ENCODE measurements at regions not wholly inside any gene's neighbourhood (a gene's known extent, or its start where the extent isn't known, plus 50 kb on each side); places are given as distances from the start of the nearest gene placed in this dataset.
A peak's percentile ranks its signal among the peaks of the same experiment; 100 is the strongest.

GRCh38 chr9:106066940-106067524 lies 372.7 kb downstream of the TMEM38B start:
- no peak overlapping the region for H2AFZ ChIP-seq (ENCODE audit: low read depth)
- no peaks in the 10 kb centered on the region for H3K79me2 ChIP-seq (ENCODE audit: insufficient read depth, low read depth)
- no peak overlapping the region for H3K9ac ChIP-seq
- H3K36me3 ChIP-seq (ENCODE audit: insufficient read depth), result no peaks in the 10 kb centered on the region
- no peaks in the 10 kb centered on the region for H3K27me3 ChIP-seq (ENCODE audit: insufficient read depth, low read depth)
- H4K20me1 ChIP-seq (ENCODE audit: insufficient read depth), result no peaks in the 10 kb centered on the region
- H3K4me2 ChIP-seq, result no peak overlapping the region
- no peak overlapping the region for H3K27ac ChIP-seq
- H3K4me1 ChIP-seq (ENCODE audit: low read depth, poor library complexity, severe bottlenecking), result peaks cover 8% of the 10 kb centered on the region
- TF ChIP-seq CTCF (conservative IDR thresholded peaks at IDR 0.05; ENCODE audit: low read depth, low read length), result no peak
- H3K4me3 ChIP-seq (IDR thresholded peaks at IDR 0.05; ENCODE audit: insufficient read depth, low read depth, low read length), result no peak overlapping the region

- Histone ChIP-seq H3K79me2 (ENCODE audit: insufficient read depth, low read depth) (no peaks in the 10 kb centered on the region), H3K27ac (no peak overlapping the region), H4K20me1 (ENCODE audit: insufficient read depth) (no peaks in the 10 kb centered on the region), H2AFZ (ENCODE audit: low read depth) (no peak overlapping the region), H3K4me1 (ENCODE audit: low read depth, poor library complexity, severe bottlenecking) (peaks cover 17% of the 10 kb centered on the region), H3K27me3 (ENCODE audit: insufficient read depth, low read depth) (no peaks in the 10 kb centered on the region), H3K36me3 (ENCODE audit: insufficient read depth) (no peaks in the 10 kb centered on the region), H3K4me3 (IDR thresholded peaks at IDR 0.05; ENCODE audit: insufficient read depth, low read depth, low read length) (no peak overlapping the region), H3K4me2 (no peak overlapping the region), H3K9ac (no peak overlapping the region)
- no peak for TF ChIP-seq CTCF (conservative IDR thresholded peaks at IDR 0.05; ENCODE audit: low read depth, low read length)
Observed at GRCh38 chr9:106069241-106069640, 374.9 kb downstream of the TMEM38B start.

- TF ChIP-seq CTCF (conservative IDR thresholded peaks at IDR 0.05; ENCODE audit: low read depth, low read length), result no peak
- Histone ChIP-seq H3K4me1 (ENCODE audit: low read depth, poor library complexity, severe bottlenecking) (peaks cover 17% of the 10 kb centered on the region), H4K20me1 (ENCODE audit: insufficient read depth) (no peaks in the 10 kb centered on the region), H3K4me3 (IDR thresholded peaks at IDR 0.05; ENCODE audit: insufficient read depth, low read depth, low read length) (no peak overlapping the region), H3K27me3 (ENCODE audit: insufficient read depth, low read depth) (no peaks in the 10 kb centered on the region), H3K79me2 (ENCODE audit: insufficient read depth, low read depth) (no peaks in the 10 kb centered on the region), H3K4me2 (peak overlapping the region; percentile 70; the same call in 1 of the 2 replicates), H3K9ac (no peak overlapping the region), H2AFZ (ENCODE audit: low read depth) (no peak overlapping the region), H3K27ac (peak overlapping the region; percentile 16; the same call in 1 of the 2 replicates), H3K36me3 (ENCODE audit: insufficient read depth) (no peaks in the 10 kb centered on the region)
Observed at GRCh38 chr9:106072421-106072820, 378.1 kb downstream of the TMEM38B start.

- TF ChIP-seq CTCF (conservative IDR thresholded peaks at IDR 0.05; ENCODE audit: low read depth, low read length), result no peak
- Histone ChIP-seq H3K9ac (no peak overlapping the region), H3K4me3 (IDR thresholded peaks at IDR 0.05; ENCODE audit: insufficient read depth, low read depth, low read length) (no peak overlapping the region), H3K27ac (no peak overlapping the region), H3K4me2 (no peak overlapping the region), H3K36me3 (ENCODE audit: insufficient read depth) (no peaks in the 10 kb centered on the region), H4K20me1 (ENCODE audit: insufficient read depth) (no peaks in the 10 kb centered on the region), H3K4me1 (ENCODE audit: low read depth, poor library complexity, severe bottlenecking) (peaks cover 17% of the 10 kb centered on the region), H2AFZ (ENCODE audit: low read depth) (no peak overlapping the region), H3K79me2 (ENCODE audit: insufficient read depth, low read depth) (no peaks in the 10 kb centered on the region), H3K27me3 (ENCODE audit: insufficient read depth, low read depth) (no peaks in the 10 kb centered on the region)
Observed at GRCh38 chr9:106074006-106074405, 379.7 kb downstream of the TMEM38B start.

Measured in KMS-11 (cell line).